ENCODE measurements at regions not wholly inside any gene's neighbourhood (a gene's known extent, or its start where the extent isn't known, plus 50 kb on each side); places are given as distances from the start of the nearest gene placed in this dataset.

DNA sequence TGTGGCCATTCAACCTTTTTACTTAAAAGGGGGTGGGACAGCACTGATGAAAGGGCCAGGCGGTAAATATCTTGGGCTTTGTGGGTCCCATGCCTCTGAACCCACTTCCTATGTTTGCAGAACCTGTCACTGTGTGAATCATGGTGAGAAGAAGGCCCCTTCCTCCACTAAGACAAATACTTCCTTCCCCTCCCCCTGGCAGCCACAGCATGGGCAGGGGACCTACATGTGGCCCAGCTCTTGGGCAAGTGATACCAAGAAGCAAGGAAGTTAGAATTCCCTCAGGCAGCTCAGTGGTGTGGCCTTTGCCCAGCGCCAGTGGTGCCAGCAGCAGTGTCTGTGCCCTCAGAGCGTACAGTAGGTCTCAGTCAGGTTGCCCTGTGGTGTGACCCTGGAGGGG, 168.6 kb downstream of the TRIM33 start:
- DNase-seq: no peak

GRCh38 chr1:114341856-114342255, 169.1 kb downstream of the TRIM33 start:
- no peak for DNase-seq

- DNase-seq: no peak
Observed at GRCh38 chr1:114341299-114341698, 169.7 kb downstream of the TRIM33 start.

DNA sequence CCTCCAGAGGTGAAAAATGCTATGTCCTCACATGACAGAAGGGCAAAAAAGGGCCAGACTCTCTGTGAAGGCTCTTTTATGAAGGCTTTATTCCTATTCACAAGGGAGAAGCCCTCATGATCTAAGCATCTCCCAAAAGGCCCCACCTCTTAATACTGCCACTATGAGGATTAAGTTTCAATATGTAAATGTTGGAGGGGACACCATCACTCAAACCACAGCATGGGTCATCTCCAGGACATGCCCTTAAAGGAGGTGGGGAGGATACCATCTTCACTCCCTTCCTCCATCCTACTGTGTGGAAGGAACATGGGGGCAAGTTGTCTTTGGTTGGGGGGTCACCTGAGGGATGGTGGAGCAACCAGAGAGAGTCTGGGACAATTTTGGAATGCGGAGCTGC, 170.1 kb downstream of the TRIM33 start:
- no peak for DNase-seq

GRCh38 chr1:114339379-114339778, 171.6 kb downstream of the TRIM33 start:
- DNase-seq: no peak

DNA sequence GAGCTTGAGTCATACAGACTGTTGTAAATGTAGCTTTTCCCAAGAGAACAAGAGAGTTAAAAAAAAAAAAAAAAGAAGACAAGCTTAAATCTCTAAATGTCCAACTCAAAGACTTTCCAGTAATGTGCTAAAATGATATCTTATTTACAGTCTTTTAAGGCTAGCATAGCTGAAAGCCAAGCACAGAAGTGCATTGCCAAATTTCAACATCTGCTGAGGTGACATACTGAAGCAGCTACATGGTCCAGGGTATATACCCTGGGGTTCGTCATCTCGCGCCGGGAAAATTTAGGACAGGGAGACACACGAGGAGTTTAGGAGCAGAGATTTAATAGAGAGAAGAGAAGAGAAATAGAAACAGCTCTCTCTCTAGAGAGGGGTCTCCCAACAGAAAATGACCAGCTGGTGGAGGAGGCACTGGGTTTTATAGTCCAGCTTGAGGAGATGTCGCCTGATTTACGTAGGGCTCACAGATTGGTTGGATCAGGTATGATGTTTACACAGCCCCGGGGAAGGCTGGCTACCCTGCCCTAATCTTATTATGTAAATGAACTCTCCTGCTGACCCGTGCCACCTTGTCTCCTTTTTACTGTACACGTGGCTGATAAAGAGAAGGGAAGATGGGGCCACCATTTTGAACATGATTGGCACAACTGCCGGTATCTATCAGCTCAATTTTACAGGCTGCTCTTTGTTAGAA, 172.7 kb downstream of the TRIM33 start:
- DNase-seq: no peak

GRCh38 chr1:114337417-114337816, 173.6 kb downstream of the TRIM33 start:
- no peak for DNase-seq

DNA sequence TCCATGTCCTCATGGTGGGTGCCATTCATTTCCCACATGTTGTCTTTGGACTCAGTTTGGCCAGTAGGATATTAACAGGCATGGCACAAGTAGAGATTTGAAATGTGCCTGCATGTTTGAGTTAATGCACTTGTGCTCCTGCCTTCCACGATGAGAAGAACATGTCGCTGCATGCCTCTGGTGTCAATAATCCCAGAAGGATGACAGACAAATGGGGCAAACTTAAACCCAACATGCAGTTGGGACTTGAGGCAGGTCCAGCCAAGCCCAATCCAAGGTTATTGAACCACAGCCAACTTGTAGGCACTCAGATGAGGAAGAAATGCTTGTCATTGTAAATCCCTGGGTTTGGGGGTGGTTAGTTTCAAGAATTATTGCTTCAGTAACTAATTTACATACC, 174.6 kb downstream of the TRIM33 start:
- DNase-seq: no peak

DNA sequence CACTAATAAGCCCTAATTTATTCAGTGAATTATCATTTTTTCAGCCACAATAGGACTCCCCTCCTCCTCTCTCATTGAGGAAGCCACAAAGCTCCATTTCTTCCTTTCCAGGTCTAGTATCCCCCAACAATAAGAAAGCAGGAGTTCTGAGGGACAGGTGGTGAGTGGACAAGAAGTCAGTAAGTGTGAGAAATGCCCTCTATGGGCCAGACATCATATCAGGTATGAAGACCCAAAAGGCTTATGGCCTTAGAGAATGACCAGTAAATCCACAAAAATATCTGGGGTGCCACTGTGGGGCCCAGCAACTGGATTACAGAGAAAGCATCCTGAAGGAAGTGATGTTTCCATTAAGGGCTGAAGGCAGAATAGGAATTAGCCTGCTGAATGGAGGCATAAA, 175.7 kb downstream of the TRIM33 start:
- DNase-seq: no peak

GRCh38 chr1:114334297-114334696, 176.7 kb downstream of the TRIM33 start:
- no peak for DNase-seq

DNA sequence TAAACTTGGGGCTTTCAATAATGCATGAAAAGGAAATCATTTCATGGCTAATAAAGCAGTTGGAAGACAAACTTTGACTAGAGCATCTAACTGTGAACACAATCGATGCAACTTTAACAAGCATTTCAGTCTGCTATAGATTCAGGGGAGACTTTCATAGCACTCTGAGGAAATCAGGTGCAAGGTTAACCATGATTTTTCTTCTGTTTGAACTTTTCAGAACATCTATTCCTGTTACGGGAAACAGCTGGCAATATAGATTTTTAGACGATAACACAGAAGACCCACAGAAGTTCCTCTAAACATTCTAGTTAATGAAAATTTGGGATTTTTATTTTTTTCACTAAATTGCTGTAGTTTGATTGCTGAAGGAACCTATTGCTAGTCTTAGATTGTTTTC, 177.3 kb downstream of the TRIM33 start:
- no peak for DNase-seq

- DNase-seq: no peak
Observed at GRCh38 chr1:114331936-114332335, 178.3 kb upstream of the SYT6 start.

- DNase-seq: no peak
Observed at GRCh38 chr1:114330451-114330983, 176.8 kb upstream of the SYT6 start.

DNA sequence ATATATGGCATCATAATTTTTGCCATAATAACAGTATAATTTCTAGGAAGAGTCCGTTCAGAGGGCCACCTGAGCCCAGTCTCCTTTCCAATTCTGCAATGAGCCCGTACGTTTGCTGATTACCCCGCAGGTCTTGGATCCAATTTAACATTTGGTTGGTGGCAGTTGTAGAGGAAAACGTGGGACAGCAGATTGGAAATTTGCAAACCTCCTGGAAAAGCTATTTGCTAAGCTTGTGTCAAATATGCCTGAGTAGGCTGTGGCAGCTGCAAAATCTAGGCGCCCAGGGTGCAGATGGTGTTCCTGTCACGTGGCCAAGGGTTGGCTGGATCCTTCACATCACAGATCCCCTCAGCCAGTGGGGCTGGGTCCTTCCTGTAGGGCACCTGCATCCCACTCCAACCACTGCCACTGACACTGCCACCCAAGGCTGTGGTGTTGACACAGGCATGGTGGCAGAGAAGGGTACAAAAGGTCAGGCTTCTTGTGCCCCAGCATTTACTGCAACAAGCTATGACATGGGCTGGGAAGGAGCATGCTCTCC, 174.8 kb upstream of the SYT6 start:
- no peak for DNase-seq

GRCh38 chr1:114324662-114324965, 170.9 kb upstream of the SYT6 start:
- no peak for DNase-seq

- DNase-seq: no peak
Observed at GRCh38 chr1:114323959-114324661, 170.4 kb upstream of the SYT6 start.

DNA sequence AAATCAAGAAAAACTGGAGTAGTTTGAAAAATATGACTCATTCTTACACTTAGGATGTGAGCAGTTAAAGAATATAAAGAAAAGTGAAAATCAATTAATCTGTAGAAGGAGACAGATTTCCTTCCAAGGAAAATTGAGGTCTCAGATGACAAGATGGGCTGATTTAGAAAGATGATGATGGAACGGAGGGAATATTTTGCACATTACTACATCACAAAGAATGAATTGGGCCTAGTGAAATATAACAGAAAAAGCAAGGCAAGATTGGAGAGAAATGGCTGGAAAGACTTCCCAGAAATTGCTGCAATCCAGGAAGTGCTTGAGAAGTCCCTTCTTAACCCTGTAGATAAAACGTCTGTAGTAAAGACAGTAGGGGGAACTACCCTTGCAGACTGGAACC, 169.1 kb upstream of the SYT6 start:
- DNase-seq: no peak

- DNase-seq: no peak
Observed at GRCh38 chr1:114322207-114322606, 168.5 kb upstream of the SYT6 start.

GRCh38 chr1:114320586-114320985, 166.9 kb upstream of the SYT6 start:
- peak; percentile 31 for DNase-seq

- no peak for DNase-seq
Observed at GRCh38 chr1:114319418-114319817, 165.7 kb upstream of the SYT6 start.

DNA sequence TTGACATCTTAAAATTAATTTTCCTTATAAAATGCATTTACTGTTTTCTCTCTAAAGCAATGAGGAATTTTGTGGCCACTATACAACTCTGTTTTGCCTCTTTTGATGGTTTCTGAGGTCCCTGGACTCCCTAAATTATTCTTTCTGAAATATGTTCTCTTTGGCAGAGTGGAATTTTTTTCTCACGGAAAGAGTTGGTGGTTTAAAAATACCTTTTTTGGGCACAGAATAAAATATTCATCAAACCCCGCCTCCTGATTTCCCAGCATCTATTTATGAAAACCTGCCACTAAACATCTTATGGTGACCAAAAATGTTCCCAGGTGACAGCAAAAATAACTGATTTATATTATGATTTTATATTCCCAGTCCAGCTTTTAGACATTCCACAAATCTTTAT, 165.3 kb upstream of the SYT6 start:
- no peak for DNase-seq

DNA sequence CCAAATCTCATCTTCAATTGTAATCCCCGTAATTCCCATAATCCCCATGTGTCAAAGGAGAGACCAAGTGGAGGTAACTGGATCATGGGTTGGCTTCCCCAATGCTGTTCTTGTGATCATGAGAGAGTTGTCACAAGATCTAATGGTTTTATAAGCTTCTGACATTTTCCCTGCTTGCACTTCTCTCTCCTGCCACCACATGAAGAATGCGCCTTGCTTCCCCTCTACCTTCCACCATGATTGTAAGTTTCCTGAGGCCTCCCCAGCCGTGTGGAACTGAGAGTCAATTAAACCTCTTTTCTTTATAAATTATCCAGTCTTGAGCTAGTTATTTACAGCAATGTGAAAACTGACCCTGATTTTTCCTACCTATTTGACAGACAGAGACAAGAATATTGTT, 162.5 kb upstream of the SYT6 start:
- no peak for DNase-seq

GRCh38 chr1:114315631-114316030, 162.0 kb upstream of the SYT6 start:
- DNase-seq: no peak

DNA sequence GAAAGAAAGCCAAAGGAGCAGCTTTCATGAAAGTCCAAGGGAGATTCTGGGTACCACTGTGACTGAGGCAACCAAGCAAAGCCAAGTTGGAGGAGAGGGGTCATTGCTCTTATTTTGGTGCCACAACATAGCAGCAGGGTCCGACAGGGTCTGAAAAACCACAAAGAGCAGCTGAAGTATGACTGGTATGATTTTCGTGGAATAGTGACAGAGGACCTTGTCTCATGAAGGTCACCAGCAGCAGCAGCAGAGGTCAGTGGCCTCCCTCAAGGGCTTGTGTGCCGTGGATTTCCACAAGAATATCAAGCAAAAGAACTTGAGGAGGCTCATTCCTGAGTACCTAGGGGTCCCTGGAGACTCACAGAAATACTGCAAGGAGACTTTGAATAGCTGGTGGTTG, 160.9 kb upstream of the SYT6 start:
- DNase-seq: no peak

DNA sequence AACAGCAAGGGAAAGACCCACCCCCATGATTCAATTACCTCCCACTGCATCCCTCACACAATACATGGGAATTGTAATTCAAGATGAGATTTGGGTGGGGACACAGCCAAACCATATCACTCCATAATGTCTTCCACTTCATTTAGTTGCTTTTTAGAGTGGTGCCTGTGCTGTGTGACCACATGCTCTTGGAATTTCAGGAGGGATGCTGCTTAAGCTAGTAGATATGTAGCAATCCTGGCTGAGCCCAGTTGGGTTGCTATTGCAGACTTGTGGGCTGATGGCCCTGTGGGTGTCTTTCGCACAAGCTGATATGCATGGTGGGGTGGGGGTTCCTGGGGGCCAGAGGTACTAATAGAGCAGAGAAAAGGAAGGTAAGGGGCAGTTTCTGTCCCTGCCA, 160.4 kb upstream of the SYT6 start:
- DNase-seq: no peak

All from kidney glomerular epithelial cell (primary cell).